ENCODE measurements at regions not wholly inside any gene's neighbourhood (a gene's known extent, or its start where the extent isn't known, plus 50 kb on each side); places are given as distances from the start of the nearest gene placed in this dataset.

DNA sequence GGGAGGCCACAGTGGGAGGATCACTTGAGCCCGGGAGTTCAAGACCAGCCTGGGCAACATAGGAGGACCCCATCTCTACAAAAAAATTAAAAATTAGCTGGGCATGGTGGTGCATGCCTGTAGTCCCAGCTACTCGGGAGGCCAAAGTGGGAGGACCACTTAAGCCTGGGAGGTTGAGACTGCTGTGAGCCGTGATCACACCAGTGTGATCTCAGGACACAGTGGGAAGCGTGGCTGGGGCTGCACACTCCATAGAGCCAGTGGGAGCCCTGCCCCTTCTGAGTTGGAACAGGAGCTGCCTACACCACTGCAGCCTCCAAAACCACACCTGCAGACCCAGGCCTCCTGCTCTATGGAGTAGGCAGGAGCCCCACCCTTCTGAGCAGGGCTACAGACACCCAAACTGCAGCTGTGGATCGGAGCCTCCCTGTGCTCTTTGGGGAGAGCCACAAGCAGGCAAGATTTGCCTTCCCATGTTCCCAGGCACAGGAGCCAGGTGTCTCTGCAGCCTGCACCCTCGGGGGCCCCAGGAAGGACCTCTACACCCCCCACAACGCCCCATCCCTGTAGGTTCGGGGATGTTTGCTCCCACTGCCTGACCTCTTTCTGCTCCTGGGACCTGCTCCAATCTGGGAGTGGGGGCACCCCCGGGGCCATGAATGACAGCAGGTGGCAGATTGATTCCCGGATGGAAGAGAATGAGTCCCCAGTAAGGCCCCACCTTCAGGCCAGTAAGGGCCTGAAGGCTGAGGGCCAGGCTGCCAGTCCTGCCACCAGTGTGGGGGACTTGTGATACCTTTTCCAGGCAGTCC lies 245.4 kb downstream of the BUD13 start:
- DNase-seq: no peak

GRCh38 chr11:116525961-116526495 lies 246.8 kb downstream of the BUD13 start:
- no peak for DNase-seq

DNA sequence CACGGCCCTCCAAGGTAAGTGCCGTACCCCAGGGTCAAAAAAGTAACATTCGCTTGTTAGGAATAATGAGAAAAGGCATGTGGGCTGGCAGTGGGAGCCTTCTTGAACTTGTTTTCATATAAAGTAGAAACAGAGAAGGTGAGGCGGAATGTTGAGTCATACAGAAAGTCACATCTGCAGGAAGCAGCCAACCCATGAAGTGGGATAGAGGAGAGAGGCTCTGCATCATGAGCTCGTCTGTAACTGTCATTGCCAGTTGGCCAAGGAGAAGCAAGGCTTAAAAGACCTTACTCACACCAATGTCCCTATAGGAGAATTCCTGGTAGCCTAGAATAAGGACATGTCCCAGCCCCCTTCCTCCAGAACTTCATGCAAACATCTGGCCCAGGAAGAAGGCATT lies 253.3 kb downstream of the BUD13 start:
- no peak for DNase-seq

DNA sequence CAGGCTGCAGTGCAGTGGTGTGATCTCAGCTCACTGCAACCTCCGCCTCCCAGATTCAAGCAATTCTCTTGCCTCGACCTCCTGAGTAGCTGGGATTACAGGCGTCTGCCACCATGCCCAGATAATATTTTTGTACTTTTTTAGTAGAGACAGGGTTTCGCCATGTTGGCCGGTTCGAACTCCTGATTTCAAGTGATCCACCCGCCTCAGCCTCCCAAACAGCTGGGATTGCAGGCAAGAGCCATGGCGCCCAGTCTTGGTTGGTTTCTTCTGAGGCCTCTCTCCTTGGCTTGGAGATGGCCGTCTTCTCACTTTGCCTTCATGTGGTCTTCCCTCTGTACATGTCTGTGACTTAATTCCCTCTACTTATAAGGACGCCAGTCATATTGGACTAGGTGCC lies 254.6 kb downstream of the BUD13 start:
- DNase-seq: no peak

GRCh38 chr11:116517584-116517983 lies 255.2 kb downstream of the BUD13 start:
- DNase-seq: no peak

DNA sequence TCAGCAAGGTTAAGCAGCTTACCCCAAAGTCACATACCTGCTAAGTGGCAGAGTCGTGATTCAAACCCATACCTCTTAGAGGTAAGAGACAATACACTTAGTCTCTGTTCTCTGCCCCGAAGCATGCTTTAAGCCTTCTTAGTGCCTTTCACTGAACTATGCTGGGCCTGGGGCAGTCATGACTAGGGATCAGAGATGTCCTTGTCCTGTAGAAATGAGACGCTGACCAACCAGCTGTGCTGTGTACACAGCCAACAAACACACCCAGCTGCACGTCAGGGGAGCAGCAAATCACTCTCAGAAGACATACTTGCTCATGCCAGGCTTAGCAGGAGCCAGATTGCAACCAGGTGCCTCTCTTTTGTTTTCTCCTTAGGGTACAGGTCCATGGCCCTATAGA lies 255.7 kb downstream of the BUD13 start:
- DNase-seq: no peak

- no peak for DNase-seq
Observed at GRCh38 chr11:116515664-116516184, 257.1 kb downstream of the BUD13 start.

DNA sequence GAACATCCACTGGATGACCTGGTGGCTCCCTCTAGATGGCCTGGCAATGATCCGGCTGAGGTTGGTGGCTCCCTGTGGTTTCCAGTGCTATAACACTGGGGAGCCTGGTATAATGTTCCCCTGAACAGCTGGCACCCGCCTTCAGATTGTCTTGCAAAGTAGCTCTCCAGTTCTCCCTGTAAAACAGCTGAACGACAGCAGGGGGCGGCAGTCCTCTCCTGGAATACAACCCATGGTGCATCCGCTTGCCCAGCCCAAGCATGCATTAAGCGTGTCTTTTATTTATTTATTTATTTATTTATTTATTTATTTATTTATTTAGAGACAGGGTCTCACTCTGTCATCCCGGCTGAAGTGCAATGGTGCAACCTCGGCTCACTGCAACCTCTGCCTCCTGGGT lies 258.9 kb downstream of the BUD13 start:
- no peak for DNase-seq

GRCh38 chr11:116513278-116513823 lies 259.4 kb downstream of the BUD13 start:
- DNase-seq: no peak

GRCh38 chr11:116512841-116513240 lies 259.9 kb downstream of the BUD13 start:
- no peak for DNase-seq

DNA sequence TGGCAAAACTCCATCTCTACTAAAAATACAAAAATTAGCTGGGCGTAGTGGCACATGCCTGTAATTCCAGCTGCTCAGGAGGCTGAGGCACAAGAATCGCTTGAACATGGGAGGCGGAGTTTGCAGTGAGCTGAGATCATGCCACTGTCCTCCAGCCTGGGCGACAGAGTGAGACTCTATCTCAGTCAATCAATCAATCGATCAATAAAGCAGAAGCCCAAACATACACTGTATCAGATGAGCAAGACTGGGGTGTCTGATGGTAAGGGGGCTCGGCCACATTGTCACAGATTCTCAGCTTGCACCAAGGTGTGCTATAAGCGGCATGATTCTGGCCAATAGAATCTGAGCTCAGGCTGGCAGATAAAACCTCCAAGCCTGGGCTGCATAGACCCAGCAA lies 261.1 kb downstream of the BUD13 start:
- DNase-seq: no peak

- DNase-seq: no peak
Observed at GRCh38 chr11:116510886-116511650, 261.7 kb downstream of the BUD13 start.

DNA sequence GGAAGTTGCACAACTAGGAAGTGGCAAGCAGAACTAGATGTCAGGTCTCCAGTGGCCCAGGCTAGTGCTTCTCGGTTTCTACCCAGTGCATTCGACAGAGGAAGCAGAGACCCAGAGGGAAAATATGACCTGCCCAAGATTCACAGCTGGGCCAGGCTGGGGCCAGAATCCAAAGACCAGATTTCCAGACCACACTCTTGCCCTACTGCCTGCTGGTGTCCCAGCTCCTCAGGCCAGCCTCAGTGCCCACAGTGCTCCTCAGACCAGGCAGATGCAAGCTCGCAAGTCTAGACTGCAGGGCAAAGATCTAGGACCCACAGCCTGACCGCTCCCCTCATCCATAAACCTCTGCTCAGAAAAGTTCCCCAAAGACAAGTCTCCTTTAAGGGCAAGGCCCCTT lies 262.6 kb downstream of the BUD13 start:
- no peak for DNase-seq

- DNase-seq: no peak
Observed at GRCh38 chr11:116509551-116509950, 263.2 kb downstream of the BUD13 start.

GRCh38 chr11:116507849-116508695 lies 264.7 kb downstream of the BUD13 start:
- no peak for DNase-seq

DNA sequence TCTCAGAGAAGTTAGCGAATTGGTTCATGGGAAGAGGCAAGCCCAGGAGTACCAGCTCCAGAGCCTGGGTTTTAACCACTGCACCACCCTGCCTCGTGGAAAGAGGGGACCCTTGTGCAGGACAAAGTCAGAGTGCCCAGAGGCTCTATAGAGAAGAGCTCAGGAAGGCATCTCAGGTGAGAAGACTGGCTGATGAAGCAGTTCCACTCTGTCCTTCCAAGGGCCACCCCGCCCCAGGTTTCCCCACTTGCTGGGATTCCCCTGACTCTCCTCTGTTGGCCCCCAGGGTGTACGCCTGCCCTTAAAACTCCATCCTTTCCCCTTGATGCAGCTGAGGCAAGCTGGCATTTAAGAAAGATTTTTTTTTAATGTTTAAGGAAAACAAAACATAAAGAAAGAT lies 265.8 kb downstream of the BUD13 start:
- no peak for DNase-seq

DNA sequence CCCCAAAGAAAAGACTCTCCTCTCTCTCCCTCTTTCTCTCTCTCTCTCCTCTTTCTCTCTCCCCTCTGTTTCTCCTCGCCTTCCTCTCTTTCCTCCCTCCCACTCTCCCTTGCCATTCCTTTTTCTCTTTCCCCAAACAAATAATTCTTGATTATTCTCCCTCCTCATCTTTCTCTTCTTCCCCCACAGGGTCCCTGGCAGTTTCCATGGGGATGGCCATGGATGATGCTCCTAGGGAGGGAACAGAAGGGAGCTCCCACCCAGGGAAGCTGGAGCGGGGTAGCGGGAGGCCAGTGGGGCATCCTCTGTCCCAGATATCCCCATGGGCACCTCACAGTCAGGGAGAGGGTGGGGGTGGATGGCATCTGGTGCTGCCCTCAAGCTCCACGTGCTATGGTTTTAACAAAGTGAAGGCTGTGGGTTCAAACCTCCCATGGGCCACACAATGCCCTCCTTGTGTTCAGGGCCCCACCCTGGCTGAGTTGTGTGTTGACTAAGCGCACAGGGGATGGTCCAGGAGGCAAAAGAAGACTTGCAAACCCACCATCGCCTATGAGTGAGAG lies 266.4 kb downstream of the BUD13 start:
- DNase-seq: no peak

GRCh38 chr11:116505298-116506262 lies 267.2 kb downstream of the BUD13 start:
- no peak for DNase-seq

- no peak for DNase-seq
Observed at GRCh38 chr11:116504541-116505297, 268.1 kb downstream of the BUD13 start.

Measured in NCI-H1436 treated with DMSO at 0.1 percent for 48 hours (cell line).